LoVo (cell line): ENCODE measurements at regions not wholly inside any gene's neighbourhood (a gene's known extent, or its start where the extent isn't known, plus 50 kb on each side); places are given as distances from the start of the nearest gene placed in this dataset.

Source experiments
- DNase-seq: peaks from one replicate; pipeline ENCODE4 v3.0.0-alpha.2; 2016; ENCODE audit warnings: low spot score

- DNase-seq, result no peak
Observed at GRCh38 chr2:236934656-236935055, 151.0 kb upstream of the COPS8 start.

GRCh38 chr2:236935083-236935482 lies 150.6 kb upstream of the COPS8 start:
- no peak for DNase-seq

GRCh38 chr2:236935631-236936445 lies 149.9 kb upstream of the COPS8 start:
- no peak for DNase-seq

- no peak for DNase-seq
Observed at GRCh38 chr2:236936446-236936940, 149.2 kb upstream of the COPS8 start.

- no peak for DNase-seq
Observed at GRCh38 chr2:236938126-236938525, 147.6 kb upstream of the COPS8 start.

GRCh38 chr2:236939271-236939670 lies 146.4 kb upstream of the COPS8 start:
- DNase-seq, result no peak

- DNase-seq, result no peak
Observed at GRCh38 chr2:236939721-236940231, 145.9 kb upstream of the COPS8 start.

- DNase-seq, result no peak
Observed at GRCh38 chr2:236940497-236940896, 145.2 kb upstream of the COPS8 start.

GRCh38 chr2:236940916-236941520 lies 144.7 kb upstream of the COPS8 start:
- no peak for DNase-seq

- no peak for DNase-seq
Observed at GRCh38 chr2:236941551-236941950, 144.1 kb upstream of the COPS8 start.

GRCh38 chr2:236942554-236942953 lies 143.1 kb upstream of the COPS8 start:
- DNase-seq, result no peak

- no peak for DNase-seq
Observed at GRCh38 chr2:236943068-236943467, 142.6 kb upstream of the COPS8 start.

- no peak for DNase-seq
Observed at GRCh38 chr2:236943841-236944513, 141.7 kb upstream of the COPS8 start.

GRCh38 chr2:236944561-236944960 lies 141.1 kb upstream of the COPS8 start:
- DNase-seq, result no peak

GRCh38 chr2:236945431-236946016 lies 140.2 kb upstream of the COPS8 start:
- DNase-seq, result no peak

GRCh38 chr2:236946871-236947270 lies 138.8 kb upstream of the COPS8 start:
- no peak for DNase-seq

GRCh38 chr2:236947294-236947693 lies 138.4 kb upstream of the COPS8 start:
- no peak for DNase-seq

- DNase-seq, result no peak
Observed at GRCh38 chr2:236947896-236948295, 137.8 kb upstream of the COPS8 start.

GRCh38 chr2:236949089-236949905 lies 136.4 kb upstream of the COPS8 start:
- DNase-seq, result no peak

- DNase-seq, result no peak
Observed at GRCh38 chr2:236951830-236952475, 133.7 kb upstream of the COPS8 start.

- no peak for DNase-seq
Observed at GRCh38 chr2:236954641-236955040, 131.0 kb upstream of the COPS8 start.
